Esophagus mucosa (tissue), 1 donor: ENCODE measurements at regions not wholly inside any gene's neighbourhood (a gene's known extent, or its start where the extent isn't known, plus 50 kb on each side); places are given as distances from the start of the nearest gene placed in this dataset.

Experiments
- ATAC-seq: fragments of 200-7000 bp; cut with Tn5 transposase; one replicate; pipeline ENCODE4 v1.9.1; 2020
- donor health status: DM: yes; HTN: yes; CAD: no.

- ATAC-seq, result no peak
Measured at GRCh38 chr4:13851085-13851940, 223.8 kb upstream of the BOD1L1 start.

DNA sequence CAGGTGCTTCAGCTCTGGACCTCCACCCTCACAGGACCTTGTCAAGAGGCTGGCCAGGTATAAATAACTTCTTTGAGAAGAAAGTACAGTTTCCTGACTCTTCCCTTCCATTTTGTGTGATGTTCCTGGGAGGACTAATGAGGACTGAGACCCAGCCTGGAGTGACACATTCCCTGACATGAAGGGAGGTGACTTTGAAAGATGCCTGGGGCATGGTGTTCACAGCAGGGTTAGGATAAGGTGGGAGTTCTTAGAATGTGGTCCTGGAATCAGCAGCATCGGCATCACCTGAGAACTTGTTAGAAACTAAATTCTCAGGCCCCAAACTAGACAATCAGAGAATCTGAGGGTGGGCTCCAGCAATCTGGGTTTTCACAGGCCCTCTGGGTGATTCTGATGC is 224.9 kb upstream of the BOD1L1 start:
- ATAC-seq, result no peak

GRCh38 chr4:13856387-13856786 is 228.9 kb upstream of the BOD1L1 start:
- no peak for ATAC-seq

DNA sequence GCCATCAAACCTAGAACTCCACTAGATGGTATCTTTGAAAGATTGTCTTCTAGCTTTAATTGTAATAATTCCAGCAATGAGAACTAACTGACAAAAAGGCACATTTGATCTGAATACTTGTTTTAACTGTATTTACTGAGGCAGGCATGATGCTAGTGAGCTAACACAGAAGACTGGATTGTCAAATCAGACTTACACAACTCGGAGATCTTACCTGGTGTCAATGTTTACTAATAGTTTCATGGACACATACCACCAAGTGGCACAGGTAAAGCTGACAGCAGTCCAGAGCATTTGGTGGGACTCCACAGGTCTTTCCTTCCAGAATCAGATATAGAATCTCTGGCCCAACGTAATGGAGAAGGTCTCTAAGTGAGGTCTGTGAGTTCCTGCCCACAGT is 229.9 kb upstream of the BOD1L1 start:
- no peak for ATAC-seq

GRCh38 chr4:13857800-13858199 is 230.3 kb upstream of the BOD1L1 start:
- ATAC-seq, result no peak

DNA sequence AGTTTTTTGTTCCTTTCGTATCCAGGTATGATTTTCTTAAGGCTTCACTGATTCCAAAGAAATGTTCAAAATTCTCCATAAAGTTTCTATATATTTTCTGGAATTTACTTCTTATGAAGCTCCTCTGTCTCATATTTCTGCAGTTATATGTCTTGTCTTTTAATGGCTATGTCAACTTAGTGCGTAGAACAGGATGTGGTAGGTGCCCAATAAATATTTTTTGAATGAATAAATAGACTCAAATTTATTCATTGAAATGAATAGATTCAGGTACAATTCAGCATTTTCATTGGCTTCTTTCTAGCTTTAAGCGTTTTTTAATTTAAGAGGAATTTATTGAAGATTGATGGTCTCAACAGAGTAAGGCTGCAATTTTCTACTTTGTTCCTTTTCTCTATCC is 231.9 kb upstream of the BOD1L1 start:
- no peak for ATAC-seq

DNA sequence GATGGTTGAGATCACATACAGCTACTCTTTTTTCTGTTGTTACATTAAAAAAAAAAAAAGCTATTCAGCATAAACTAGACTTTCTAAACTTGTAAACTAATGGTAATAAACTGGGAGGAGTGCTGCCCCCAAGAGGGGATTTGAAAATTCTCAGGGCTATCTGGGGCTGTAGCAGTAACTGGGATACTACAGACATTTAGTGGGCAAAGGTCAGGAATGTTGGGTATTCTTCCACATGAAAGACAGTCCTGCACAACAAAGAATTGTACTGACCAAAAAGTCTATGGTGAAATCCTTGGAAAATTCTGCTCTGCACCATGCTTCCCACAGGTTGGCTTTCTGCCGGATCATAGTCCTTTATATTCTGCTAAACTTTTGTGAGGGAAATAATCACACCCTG is 232.6 kb upstream of the BOD1L1 start:
- no peak for ATAC-seq

DNA sequence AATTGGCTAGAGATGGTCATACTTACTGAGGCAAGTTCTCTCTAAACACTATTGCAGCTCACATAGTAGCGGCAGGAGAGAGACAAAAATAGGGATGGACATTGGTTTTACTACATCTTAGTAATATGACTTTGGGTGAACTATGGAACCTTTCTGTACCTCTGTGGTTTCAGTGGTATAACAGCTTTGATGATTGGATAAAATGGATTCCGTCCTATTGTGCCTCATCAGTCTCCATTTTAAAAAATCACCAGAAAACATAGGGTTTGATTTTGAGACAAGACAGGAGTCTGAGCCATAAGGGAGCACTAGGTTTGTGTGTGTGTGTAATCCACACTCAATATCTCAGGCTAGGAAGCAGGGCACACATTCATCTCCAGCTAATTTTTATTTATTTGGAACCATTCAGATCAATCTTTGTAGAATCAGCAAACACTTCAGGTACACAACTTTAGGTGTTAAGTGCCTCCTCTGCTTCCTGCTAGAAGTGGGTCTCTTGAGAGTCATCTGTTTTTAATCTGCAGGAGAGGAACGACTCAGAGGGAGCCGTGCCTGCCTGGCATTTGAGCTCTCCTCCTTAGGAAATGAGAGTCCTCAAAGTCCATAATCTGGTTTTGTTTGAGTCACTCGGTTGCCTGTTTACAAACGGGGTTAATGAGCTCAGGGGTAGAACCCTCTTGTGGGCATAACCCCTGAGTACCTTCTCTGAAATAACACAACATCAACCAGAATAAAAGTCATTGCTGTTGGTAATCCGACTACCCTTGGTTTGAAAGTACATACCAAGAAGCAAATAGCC is 238.5 kb upstream of the BOD1L1 start:
- ATAC-seq, result no peak

DNA sequence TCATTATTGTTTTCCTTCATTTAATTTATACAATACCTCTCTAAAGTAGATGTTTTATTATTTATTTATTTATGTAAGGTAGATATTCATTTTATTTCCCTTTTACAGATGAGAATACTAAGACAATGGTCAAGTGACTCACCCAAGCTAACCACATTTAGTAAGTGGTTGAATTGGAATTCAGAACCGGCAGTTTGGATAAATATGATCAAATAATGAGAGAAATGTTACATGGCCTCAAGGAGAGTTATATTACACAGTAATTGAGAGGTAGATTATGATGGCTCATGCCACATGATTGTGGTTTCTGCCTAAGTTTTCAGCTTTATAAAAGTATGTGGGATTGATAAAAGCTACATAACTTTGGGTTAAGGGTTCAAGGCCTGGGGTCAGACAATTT is 239.4 kb upstream of the BOD1L1 start:
- ATAC-seq, result no peak

- ATAC-seq, result no peak
Measured at GRCh38 chr4:13872155-13872554, 244.6 kb upstream of the BOD1L1 start.

- no peak for ATAC-seq
Measured at GRCh38 chr4:13872955-13873354, 245.4 kb upstream of the BOD1L1 start.

DNA sequence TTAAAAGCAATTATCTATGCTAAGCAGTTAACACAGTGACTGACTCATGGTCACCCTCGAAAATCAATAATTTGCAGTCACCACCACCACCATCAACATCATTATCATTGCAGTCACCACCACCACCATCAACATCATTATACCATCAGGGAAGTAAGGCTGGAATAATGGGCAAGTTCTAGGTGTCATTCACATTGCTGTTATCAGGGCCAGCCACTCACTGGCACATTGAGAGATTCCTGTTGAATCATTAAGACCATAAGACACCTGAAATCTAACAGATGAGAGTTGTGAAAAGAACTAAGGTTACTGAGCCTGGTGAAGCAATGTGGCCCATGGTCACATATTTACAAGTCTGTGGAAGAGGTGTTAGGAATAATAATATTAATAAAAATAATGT is 247.7 kb upstream of the BOD1L1 start:
- no peak for ATAC-seq

GRCh38 chr4:13876131-13876530 is 248.6 kb upstream of the BOD1L1 start:
- ATAC-seq, result no peak

GRCh38 chr4:13876940-13877339 is 249.4 kb upstream of the BOD1L1 start:
- no peak for ATAC-seq

DNA sequence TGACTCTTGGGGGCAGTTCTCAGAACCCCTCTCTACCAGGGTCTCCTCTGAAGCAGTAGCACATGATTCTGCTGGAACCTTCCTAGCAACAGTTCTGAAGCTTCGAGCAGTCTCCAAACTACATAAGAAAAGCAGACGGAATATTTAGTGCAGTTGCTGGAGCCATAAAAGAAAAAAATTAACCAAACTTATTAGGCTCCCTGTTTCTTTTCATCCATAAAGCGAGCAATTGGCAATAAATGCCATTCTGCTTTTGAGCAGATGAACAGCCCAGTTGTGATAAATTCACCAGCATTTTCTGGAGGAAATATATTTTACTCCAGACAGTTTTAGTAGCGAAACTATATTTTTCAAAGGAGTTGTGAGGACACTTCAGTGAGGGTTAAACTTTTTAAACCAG is 250.1 kb upstream of the BOD1L1 start:
- no peak for ATAC-seq

- no peak for ATAC-seq
Measured at GRCh38 chr4:13881892-13882291, 254.4 kb upstream of the BOD1L1 start.

GRCh38 chr4:13887010-13887409 is 259.5 kb upstream of the BOD1L1 start:
- no peak for ATAC-seq

GRCh38 chr4:13888112-13888511 is 260.6 kb upstream of the BOD1L1 start:
- no peak for ATAC-seq

DNA sequence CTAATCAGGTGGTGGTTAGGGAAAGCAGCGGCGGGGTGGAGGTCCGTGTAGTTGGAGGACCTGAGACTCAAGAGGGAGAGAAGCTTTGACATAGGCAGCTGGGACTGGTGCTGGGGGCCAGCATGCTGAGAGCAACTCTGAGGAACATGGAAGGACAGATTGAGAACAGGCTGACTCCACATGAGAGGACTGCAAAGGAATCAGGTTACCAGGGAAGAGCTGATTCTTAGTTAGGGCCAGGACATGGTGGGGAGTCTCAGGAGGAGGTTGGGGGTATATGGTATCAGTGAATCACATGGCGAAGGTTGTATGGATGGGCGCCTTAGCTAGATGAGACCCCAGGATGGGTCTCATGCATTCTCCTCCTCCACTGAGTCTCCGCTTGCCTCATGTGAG is 264.0 kb upstream of the BOD1L1 start:
- no peak for ATAC-seq

GRCh38 chr4:13892739-13893105 is 265.2 kb upstream of the BOD1L1 start:
- ATAC-seq, result no peak

GRCh38 chr4:13893211-13893610 is 265.7 kb upstream of the BOD1L1 start:
- no peak for ATAC-seq

DNA sequence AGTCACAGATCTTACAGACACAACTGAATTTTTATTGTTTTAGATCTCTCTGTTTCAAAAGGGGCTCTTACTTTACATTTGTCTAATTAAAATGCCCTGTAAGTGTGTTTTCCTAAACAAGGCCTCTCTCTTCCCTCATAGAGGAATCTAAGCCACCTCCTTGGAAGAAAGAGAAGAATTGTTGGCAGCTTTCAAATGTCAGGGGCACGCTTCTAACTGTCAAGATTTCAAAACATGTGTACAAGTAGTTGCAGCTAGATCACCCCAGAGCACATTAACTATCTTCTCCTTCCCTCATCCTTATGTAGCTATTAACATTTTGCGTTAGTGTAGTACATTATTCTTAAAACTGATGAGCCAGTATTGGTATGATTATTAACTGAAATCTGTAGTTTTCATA is 266.5 kb upstream of the BOD1L1 start:
- ATAC-seq, result no peak

GRCh38 chr4:13900780-13901179 is 273.3 kb upstream of the BOD1L1 start:
- ATAC-seq, result no peak

- peak; percentile 22 for ATAC-seq
Measured at GRCh38 chr4:13902146-13902545, 274.6 kb upstream of the BOD1L1 start.
